Lower lobe of right lung (tissue), 2 donors: ENCODE measurements at regions not wholly inside any gene's neighbourhood (a gene's known extent, or its start where the extent isn't known, plus 50 kb on each side); places are given as distances from the start of the nearest gene placed in this dataset.

Source experiments
- ATAC-seq, 2 donors: fragments of 200-7000 bp; cut with Tn5 transposase; one replicate each; pipeline ENCODE4 v1.9.1; 2020 to 2022; ENCODE audit warnings: mild to moderate bottlenecking in 2 of 2, moderate library complexity in 2 of 2
- DNase-seq: peaks from one replicate; pipeline ENCODE4 v3.0.0-alpha.2; 2020
- H3K27ac ChIP-seq: fragments of 200-600 bp; one replicate; pipeline ENCODE4 v1.8.0; 2022
- H3K27me3 ChIP-seq: fragments of 200-600 bp; one replicate; pipeline ENCODE4 v1.8.0; 2022; ENCODE audit warnings: low read depth
- H3K36me3 ChIP-seq: fragments of 200-600 bp; one replicate; pipeline ENCODE4 v1.8.0; 2022; ENCODE audit warnings: mild to moderate bottlenecking
- H3K4me1 ChIP-seq: fragments of 200-600 bp; one replicate; pipeline ENCODE4 v1.8.0; 2022
- H3K4me3 ChIP-seq: fragments of 200-600 bp; one replicate; pipeline ENCODE4 v1.8.0; 2022; ENCODE audit warnings: mild to moderate bottlenecking
- H3K9me3 ChIP-seq: fragments of 200-600 bp; one replicate; pipeline ENCODE4 v1.8.0; 2022
- CTCF ChIP-seq: fragments of 200-600 bp; IDR thresholded peaks from one replicate; pipeline ENCODE4 v1.8.0; 2022; ENCODE audit warnings: antibody characterized with exemption, mild to moderate bottlenecking
- intact Hi-C: fragments of 100-400 bp; cut with DNase I; formaldehyde crosslinking; loops from one replicate; pipeline ENCODE4 v1.11.0; 2022
- donor health status: DM: no; HTN: yes; CAD: no; lungs with severe emphysema.

DNA sequence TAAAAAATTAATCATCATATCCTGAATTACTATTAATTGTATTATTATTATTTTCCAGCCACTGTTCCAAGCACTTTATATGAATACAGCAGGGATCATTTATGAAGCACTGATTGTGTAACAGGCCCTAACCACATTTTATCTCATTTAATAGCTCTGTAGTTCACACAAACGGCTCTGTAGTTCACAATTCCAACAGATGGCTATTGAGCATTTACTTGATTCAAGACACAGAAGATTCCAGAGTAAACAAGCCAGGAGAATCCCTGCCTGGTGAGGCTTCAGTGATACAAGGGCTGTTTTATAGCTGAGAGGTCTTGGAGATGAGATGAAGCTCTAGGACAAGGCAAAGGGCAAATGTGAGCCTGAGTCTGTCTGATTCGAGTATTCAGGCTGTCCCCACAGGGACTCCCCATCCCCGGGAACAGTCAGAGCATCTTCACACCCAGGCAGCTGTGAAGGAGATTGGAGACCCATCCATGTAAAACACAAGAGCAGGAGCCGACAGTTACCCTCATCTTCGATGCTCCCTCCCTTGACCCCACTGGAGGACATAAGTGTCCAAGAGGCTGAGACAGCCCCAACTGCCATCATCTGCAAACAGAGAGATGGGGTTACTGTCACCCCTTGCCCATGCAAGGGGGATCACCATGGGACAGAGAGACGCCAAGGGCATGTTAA lies 222.5 kb downstream of the MN1 start:
- Histone ChIP-seq H3K27ac (no peak overlapping the region), H3K36me3 (no peaks in the 10 kb centered on the region), H3K4me1 (peaks cover 4% of the 10 kb centered on the region), H3K4me3 (no peak overlapping the region), H3K27me3 (peaks cover 8% of the 10 kb centered on the region), H3K9me3 (no peaks in the 10 kb centered on the region)
- no peak for TF ChIP-seq CTCF
- intact Hi-C loops = no loop called here
- DNase-seq = no peak
- no peak for ATAC-seq

DNA sequence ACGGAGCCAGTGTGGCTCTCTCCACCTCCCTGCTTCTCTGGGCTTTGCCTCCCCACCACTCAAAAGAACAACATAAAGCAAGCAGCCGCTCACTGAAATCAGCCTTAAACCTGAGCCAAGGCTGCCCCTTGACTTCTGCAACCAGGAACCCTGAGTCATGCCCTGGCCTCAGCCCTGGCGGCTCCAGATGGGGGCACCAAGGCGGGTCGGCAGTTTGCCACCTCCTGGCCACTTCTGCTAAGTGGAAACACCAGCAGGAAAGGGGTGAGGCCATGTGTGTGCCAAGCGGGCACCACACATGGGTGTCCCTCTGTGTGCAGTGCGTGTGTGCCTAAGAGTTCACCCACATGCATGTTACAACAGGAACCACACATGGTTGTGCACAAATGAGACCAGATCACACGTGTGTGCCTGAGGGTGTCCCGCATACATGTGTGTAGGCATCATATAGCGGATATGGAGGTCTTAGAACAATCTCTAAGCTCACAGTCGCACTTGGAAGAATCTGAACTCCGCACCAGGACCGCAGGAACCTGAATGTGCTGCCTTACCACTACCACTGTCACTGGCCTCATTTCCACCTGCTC lies 221.2 kb downstream of the MN1 start:
- intact Hi-C loops = no loop called here
- Histone ChIP-seq H3K4me1 (peaks cover 4% of the 10 kb centered on the region), H3K27ac (no peak overlapping the region), H3K4me3 (no peak overlapping the region), H3K9me3 (no peaks in the 10 kb centered on the region), H3K27me3 (peaks cover 8% of the 10 kb centered on the region), H3K36me3 (no peaks in the 10 kb centered on the region)
- DNase-seq (no peak), ATAC-seq (no peak)
- TF ChIP-seq CTCF = no peak

DNA sequence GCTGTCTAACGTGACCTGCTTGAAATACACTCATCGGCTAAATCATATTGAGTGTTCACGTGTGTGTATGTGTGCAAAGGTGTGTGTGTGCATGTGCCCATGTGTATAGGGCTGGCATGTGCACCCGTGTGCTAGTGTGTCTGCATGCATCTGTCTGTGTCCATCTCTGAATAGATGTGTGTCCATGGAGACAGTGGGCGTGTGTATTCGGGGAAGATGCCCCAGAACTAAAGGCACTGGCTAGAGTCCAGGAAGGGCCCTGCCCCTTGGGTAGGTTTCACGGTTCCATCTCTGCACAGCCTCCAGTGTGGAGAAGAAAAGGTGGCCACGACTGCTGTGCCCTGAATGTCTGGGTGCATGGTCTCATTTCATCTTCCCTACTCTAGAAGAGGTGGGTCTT lies 220.3 kb downstream of the MN1 start:
- peaks cover 8% of the 10 kb centered on the region for H3K27me3 ChIP-seq
- H3K36me3 ChIP-seq = no peaks in the 10 kb centered on the region
- no peaks in the 10 kb centered on the region for H3K9me3 ChIP-seq
- DNase-seq (no peak), ATAC-seq (no peak)
- no peak for TF ChIP-seq CTCF
- no peak overlapping the region for H3K4me3 ChIP-seq
- intact Hi-C loops = no loop called here
- H3K4me1 ChIP-seq = peaks cover 4% of the 10 kb centered on the region
- H3K27ac ChIP-seq = no peak overlapping the region

- intact Hi-C loops = no loop called here
- peak; percentile 51 to 60 for ATAC-seq
These were observed 219.9 kb downstream of the MN1 start for GRCh38 chr22:27581688-27582087.

GRCh38 chr22:27583856-27584255 lies 217.7 kb downstream of the MN1 start:
- Histone ChIP-seq H3K27me3 (no peaks in the 10 kb centered on the region), H3K4me3 (no peak overlapping the region), H3K36me3 (no peaks in the 10 kb centered on the region), H3K9me3 (no peaks in the 10 kb centered on the region), H3K4me1 (no peaks in the 10 kb centered on the region), H3K27ac (no peak overlapping the region)
- no peak for ATAC-seq
- intact Hi-C loops = no loop called here
- no peak for DNase-seq
- no peak for TF ChIP-seq CTCF

More at GRCh38 chr22:27581688-27582087, 219.9 kb downstream of the MN1 start:
- no peak overlapping the region for H3K4me3 ChIP-seq
- no peaks in the 10 kb centered on the region for H3K36me3 ChIP-seq
- H3K27ac ChIP-seq = no peak overlapping the region
- DNase-seq = peak; percentile 64
- H3K4me1 ChIP-seq = peaks cover 4% of the 10 kb centered on the region
- no peaks in the 10 kb centered on the region for H3K9me3 ChIP-seq
- no peak for TF ChIP-seq CTCF
- H3K27me3 ChIP-seq = peaks cover 6% of the 10 kb centered on the region
